Tibial nerve (tissue), 3 donors: ENCODE measurements at regions not wholly inside any gene's neighbourhood (a gene's known extent, or its start where the extent isn't known, plus 50 kb on each side); places are given as distances from the start of the nearest gene placed in this dataset.

Experiments used
- CTCF ChIP-seq, 5 experiments: fragments of 200-600 bp in 3 of 5; fragments of 450-650 bp in 2 of 5; sonication (generic) in 3 of 5; IDR thresholded peaks; one replicate each; pipeline ENCODE4 v1.5.1; 2016 to 2019; ENCODE audit warnings: antibody characterized with exemption in 5 of 5, mild to moderate bottlenecking in 3 of 5, moderate library complexity in 2 of 5
- POLR2A ChIP-seq, 2 donors: fragments of 450-650 bp; IDR thresholded peaks; one replicate each; pipeline ENCODE4 v1.6.1; 2017; ENCODE audit warnings: antibody characterized with exemption in 2 of 2, mild to moderate bottlenecking in 2 of 2, moderate library complexity in 2 of 2

GRCh38 chr2:138324068-138324771 lies 177.3 kb upstream of the SPOPL start:
- TF ChIP-seq CTCF (IDR thresholded peaks at IDR 0.05) (no peak), POLR2A (IDR thresholded peaks at IDR 0.05) (no peak)
